ENCODE measurements at regions not wholly inside any gene's neighbourhood (a gene's known extent, or its start where the extent isn't known, plus 50 kb on each side); places are given as distances from the start of the nearest gene placed in this dataset.

DNA sequence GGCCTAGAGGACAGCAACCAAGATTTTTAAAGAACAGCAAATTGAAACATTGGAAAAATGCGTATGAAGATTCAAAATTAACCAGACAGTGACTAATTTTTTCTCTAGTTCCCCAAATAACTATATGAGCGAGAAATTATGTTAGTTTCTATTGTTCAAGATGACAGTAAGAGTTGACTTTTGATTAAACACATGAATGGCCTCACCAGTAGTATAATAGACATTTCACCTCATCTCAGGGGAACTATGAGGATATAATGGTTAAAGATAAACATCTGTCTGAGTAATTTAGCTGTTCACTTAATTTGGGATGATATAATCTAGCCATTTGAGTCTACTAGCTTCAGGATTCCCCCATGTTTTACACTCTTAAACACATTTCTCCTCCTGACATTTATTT lies 380.9 kb upstream of the NWD2 start:
- WGBS, 5 donors, result 65 to 83% (median 66%) methylated on average over 2 of the region's 2 CpGs
- H3K36me3 ChIP-seq, result no peaks in the 10 kb centered on the region
- no peaks in the 10 kb centered on the region for H3K27me3 ChIP-seq (replicated peaks in 1 of 7)
- DNase-seq, result no peak
- TF ChIP-seq, protein P1, sequence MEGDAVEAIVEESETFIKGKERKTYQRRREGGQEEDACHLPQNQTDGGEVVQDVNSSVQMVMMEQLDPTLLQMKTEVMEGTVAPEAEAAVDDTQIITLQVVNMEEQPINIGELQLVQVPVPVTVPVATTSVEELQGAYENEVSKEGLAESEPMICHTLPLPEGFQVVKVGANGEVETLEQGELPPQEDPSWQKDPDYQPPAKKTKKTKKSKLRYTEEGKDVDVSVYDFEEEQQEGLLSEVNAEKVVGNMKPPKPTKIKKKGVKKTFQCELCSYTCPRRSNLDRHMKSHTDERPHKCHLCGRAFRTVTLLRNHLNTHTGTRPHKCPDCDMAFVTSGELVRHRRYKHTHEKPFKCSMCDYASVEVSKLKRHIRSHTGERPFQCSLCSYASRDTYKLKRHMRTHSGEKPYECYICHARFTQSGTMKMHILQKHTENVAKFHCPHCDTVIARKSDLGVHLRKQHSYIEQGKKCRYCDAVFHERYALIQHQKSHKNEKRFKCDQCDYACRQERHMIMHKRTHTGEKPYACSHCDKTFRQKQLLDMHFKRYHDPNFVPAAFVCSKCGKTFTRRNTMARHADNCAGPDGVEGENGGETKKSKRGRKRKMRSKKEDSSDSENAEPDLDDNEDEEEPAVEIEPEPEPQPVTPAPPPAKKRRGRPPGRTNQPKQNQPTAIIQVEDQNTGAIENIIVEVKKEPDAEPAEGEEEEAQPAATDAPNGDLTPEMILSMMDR (IDR thresholded peaks at IDR 0.05 in 8 of 11, conservative IDR thresholded peaks at IDR 0.05 in 3 of 11), result no peak
- TF ChIP-seq POLR2A (IDR thresholded peaks at IDR 0.05) (no peak), POLR2AphosphoS5 (IDR thresholded peaks at IDR 0.05) (no peak)
- no peaks in the 10 kb centered on the region for H3K4me1 ChIP-seq
- intact Hi-C loops (cut with DNase I; ENCODE audit: low total_unique reads), result no loop called here
- H3K4me3 ChIP-seq, result no peak overlapping the region
- H3K9me3 ChIP-seq, result peaks cover 0 to 12% (median 0%) of the 10 kb centered on the region in 8 donors
- H3K27ac ChIP-seq, result no peak overlapping the region

DNA sequence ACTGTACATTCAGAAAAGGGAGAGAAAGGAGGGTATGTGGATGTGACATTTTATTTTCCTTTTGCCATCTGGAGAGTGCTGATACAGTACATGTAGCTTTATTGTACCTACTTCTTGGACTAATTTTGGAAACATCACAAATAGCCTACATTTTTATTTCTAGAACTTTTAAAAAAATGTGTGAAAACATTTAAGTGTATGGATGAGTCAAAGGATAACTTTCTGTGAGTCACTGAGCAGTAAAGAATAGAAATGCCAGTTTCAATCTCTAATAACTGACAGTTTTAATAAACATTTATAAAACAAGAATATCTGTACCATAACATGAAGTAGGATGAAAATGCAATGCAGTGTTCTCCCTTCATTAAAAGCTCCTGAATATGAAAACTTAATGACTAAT lies 374.4 kb upstream of the NWD2 start:
- Histone ChIP-seq H3K27me3 (replicated peaks in 1 of 7) (no peaks in the 10 kb centered on the region), H3K4me1 (no peaks in the 10 kb centered on the region), H3K9me3 (no peaks in the 10 kb centered on the region), H3K4me3 (no peak overlapping the region), H3K27ac (no peak overlapping the region), H3K36me3 (no peaks in the 10 kb centered on the region)
- no peak for DNase-seq
- no peak for TF ChIP-seq POLR2AphosphoS5 (IDR thresholded peaks at IDR 0.05)
- TF ChIP-seq POLR2A (IDR thresholded peaks at IDR 0.05), result no peak
- TF ChIP-seq, protein P1 (IDR thresholded peaks at IDR 0.05 in 8 of 11, conservative IDR thresholded peaks at IDR 0.05 in 3 of 11), result no peak
- intact Hi-C loops (cut with DNase I; ENCODE audit: low total_unique reads), result no loop called here

DNA sequence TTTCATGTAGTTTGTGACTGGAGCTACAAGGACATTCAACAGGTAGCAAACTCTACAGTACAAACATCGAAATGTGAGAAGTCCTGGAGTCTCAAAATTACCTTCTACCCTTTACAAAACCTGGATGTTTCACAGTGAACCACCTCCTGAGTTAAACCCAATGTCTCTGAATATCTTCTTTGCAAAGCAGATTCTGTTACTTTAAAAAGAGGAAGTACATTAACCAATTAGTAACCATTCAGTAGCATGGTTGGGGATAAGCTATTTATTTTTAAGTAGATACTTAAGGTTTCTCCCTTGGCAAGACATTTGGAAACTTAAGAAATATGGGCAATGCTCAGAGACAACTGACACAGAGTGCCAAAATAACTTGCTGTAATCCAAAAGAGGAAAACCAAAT lies 371.9 kb upstream of the NWD2 start:
- DNase-seq, result no peak
- Histone ChIP-seq H3K9me3 (no peaks in the 10 kb centered on the region), H3K4me3 (no peak overlapping the region), H3K27me3 (replicated peaks in 1 of 7) (no peaks in the 10 kb centered on the region), H3K27ac (no peak overlapping the region), H3K36me3 (no peaks in the 10 kb centered on the region), H3K4me1 (no peaks in the 10 kb centered on the region)
- TF ChIP-seq POLR2A (IDR thresholded peaks at IDR 0.05) (no peak), POLR2AphosphoS5 (IDR thresholded peaks at IDR 0.05) (no peak)
- TF ChIP-seq, protein P1 (IDR thresholded peaks at IDR 0.05 in 8 of 11, conservative IDR thresholded peaks at IDR 0.05 in 3 of 11), result no peak
- 54 to 84% (median 68%) methylated on average over 1 of the region's 1 CpG for whole genome bisulfite sequencing, 5 donors
- intact Hi-C loops (cut with DNase I; ENCODE audit: low total_unique reads), result no loop called here

DNA sequence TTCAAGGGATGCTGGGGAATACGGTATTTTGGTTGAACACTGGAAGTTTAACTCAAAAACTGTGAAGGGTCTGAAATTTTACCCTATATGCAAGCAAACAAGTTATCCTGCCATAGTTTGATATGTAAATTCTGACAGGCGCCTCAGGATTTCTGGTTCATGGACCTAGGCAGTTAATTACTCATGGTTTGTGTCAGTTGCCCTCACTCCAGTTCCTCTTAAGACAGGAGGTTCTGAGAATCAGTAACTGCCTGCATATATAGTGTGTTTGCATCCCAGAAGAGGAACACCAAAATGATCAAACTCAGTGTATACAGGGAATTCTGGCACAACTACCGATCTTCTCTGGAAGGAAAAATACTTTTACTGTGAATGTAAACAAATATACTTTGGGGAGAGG lies 360.4 kb upstream of the NWD2 start:
- DNase-seq, result no peak
- peaks cover 0 to 8% (median 0%) of the 10 kb centered on the region in 8 donors for H3K9me3 ChIP-seq
- intact Hi-C loops (cut with DNase I; ENCODE audit: low total_unique reads), result no loop called here
- 75 to 86% (median 80%) methylated on average over 3 of the region's 3 CpGs for WGBS, 5 donors
- no peak overlapping the region for H3K27ac ChIP-seq
- H3K27me3 ChIP-seq (replicated peaks in 1 of 7), result no peaks in the 10 kb centered on the region
- no peaks in the 10 kb centered on the region for H3K4me1 ChIP-seq
- H3K4me3 ChIP-seq, result no peak overlapping the region
- no peaks in the 10 kb centered on the region for H3K36me3 ChIP-seq
- TF ChIP-seq, protein P1 (IDR thresholded peaks at IDR 0.05 in 8 of 11, conservative IDR thresholded peaks at IDR 0.05 in 3 of 11), result no peak
- TF ChIP-seq POLR2AphosphoS5 (IDR thresholded peaks at IDR 0.05), result no peak
- TF ChIP-seq POLR2A (IDR thresholded peaks at IDR 0.05), result no peak
